HL-60/S4 treated with retinoic acid at 250 ng/mL for 4 days and 3 days (cell line): ENCODE measurements at regions not wholly inside any gene's neighbourhood (a gene's known extent, or its start where the extent isn't known, plus 50 kb on each side); places are given as distances from the start of the nearest gene placed in this dataset.
"Not testable (repeated sequence)": the region's sequence is repeated elsewhere in the genome, so short reads cannot be mapped to it uniquely, and the experiment has no call there.

ENCODE experiments used
- in situ Hi-C: fragments of 300-500 bp; cut with MboI; formaldehyde crosslinking; loops from 2 replicates; pipeline ENCODE4 v1.7.0; 2022; ENCODE audit warnings: low sequenced_read_pairs

GRCh38 chr6:163741342-163741741 is 326.8 kb downstream of the QKI start:
- in situ Hi-C loops = no loop called here

- in situ Hi-C loops = no loop called here
Observed at GRCh38 chr6:163739966-163740365, 325.4 kb downstream of the QKI start.

- in situ Hi-C loops = no loop called here
Observed at GRCh38 chr6:163739408-163739725, 324.8 kb downstream of the QKI start.

- in situ Hi-C loops = no loop called here
Observed at GRCh38 chr6:163738725-163739407, 324.3 kb downstream of the QKI start.

GRCh38 chr6:163738304-163738703 is 323.8 kb downstream of the QKI start:
- in situ Hi-C loops = no loop called here

GRCh38 chr6:163735076-163735475 is 320.6 kb downstream of the QKI start:
- in situ Hi-C loops = no loop called here

- in situ Hi-C loops = no loop called here
Observed at GRCh38 chr6:163733061-163733460, 318.5 kb downstream of the QKI start.

- in situ Hi-C loops = no loop called here
Observed at GRCh38 chr6:163732479-163732878, 318.0 kb downstream of the QKI start.

GRCh38 chr6:163732014-163732351 is 317.5 kb downstream of the QKI start:
- in situ Hi-C loops = not testable (repeated sequence)

GRCh38 chr6:163731215-163732013 is 316.9 kb downstream of the QKI start:
- in situ Hi-C loops = no loop called here

GRCh38 chr6:163730246-163731210 is 316.0 kb downstream of the QKI start:
- in situ Hi-C loops = no loop called here

GRCh38 chr6:163729127-163729872 is 314.8 kb downstream of the QKI start:
- in situ Hi-C loops = no loop called here

- in situ Hi-C loops = no loop called here
Observed at GRCh38 chr6:163728442-163729126, 314.1 kb downstream of the QKI start.

- in situ Hi-C loops = no loop called here
Observed at GRCh38 chr6:163726037-163726695, 311.6 kb downstream of the QKI start.

GRCh38 chr6:163725008-163725941 is 310.8 kb downstream of the QKI start:
- in situ Hi-C loops = no loop called here

GRCh38 chr6:163724196-163724595 is 309.7 kb downstream of the QKI start:
- in situ Hi-C loops = no loop called here

GRCh38 chr6:163723759-163724158 is 309.2 kb downstream of the QKI start:
- in situ Hi-C loops = no loop called here

- in situ Hi-C loops = no loop called here
Observed at GRCh38 chr6:163721922-163722692, 307.6 kb downstream of the QKI start.
